NT2/D1 (cell line): ENCODE measurements at regions not wholly inside any gene's neighbourhood (a gene's known extent, or its start where the extent isn't known, plus 50 kb on each side); places are given as distances from the start of the nearest gene placed in this dataset.

Experiments used
- SUZ12 ChIP-seq: IDR thresholded peaks from 2 replicates; pipeline ENCODE4 v1.6.1; 2011; ENCODE audit not compliant: insufficient read length, insufficient read depth; ENCODE audit errors: extremely low read depth
- YY1 ChIP-seq: IDR thresholded peaks from 2 replicates; pipeline ENCODE4 v1.6.1; 2011; ENCODE audit not compliant: insufficient read length, insufficient read depth

DNA sequence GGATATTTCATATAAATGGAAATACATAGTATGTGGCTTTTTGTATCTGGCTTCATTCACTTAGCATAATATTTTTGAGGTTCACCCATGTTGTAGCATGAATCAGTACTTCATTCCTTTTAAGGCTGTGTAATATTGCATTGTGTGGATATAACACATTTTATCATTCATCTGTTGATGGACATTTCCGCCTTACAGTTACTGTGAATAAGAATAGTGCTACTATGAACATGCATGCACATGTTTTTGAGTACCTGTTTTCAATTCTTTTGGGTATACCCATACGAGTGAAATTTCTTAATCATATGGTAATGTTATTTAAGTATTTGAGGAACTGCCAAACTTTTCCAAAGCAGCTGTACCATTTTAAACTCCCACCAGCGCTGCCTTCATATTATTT is 539.6 kb upstream of the DIPK2B start:
- TF ChIP-seq YY1 (no peak), SUZ12 (no peak)
